Epithelial cell of esophagus (primary cell): ENCODE measurements at regions not wholly inside any gene's neighbourhood (a gene's known extent, or its start where the extent isn't known, plus 50 kb on each side); places are given as distances from the start of the nearest gene placed in this dataset.

Source experiments
- DNase-seq: peaks from one replicate; pipeline ENCODE4 v3.0.0; 2010; ENCODE audit warnings: low read depth
- H3K4me3 ChIP-seq: 2 replicates; pipeline ENCODE4 v1.5.1; 2011; ENCODE audit warnings: mild to moderate bottlenecking, low read length, control low read depth
- TF ChIP-seq, protein P1 (sequence below): IDR thresholded peaks from 2 replicates; pipeline ENCODE4 v1.5.1; 2011; ENCODE audit warnings: low read depth, mild to moderate bottlenecking, low read length, control low read depth, inconsistent platforms; ENCODE audit not compliant: insufficient read depth; ENCODE audit errors: missing control alignments

DNA sequence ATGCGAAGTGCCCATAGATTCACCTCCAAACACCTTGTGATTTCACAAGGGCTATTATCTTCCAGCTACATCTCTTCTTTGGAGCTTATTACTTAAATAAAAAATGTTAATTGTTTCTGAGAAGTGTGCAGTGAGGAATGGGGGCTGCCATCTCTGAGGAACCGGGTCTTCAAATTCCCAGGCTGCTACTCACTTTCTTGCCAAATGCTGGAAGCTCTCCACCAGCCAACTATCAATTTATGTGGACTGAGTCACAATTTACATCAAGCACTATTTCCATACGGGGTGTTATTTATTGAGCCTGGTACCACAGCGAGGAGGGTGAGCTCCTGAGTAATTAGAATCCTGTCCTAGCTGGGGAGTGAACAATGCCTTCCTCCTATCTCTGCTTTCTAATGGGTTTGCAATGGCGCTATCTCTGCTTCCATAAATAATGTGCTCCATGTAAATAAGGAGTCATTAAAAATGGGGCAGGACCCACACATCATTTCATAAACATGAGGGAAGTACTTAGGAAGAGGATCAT lies 898.3 kb downstream of the VRK1 start:
- H3K4me3 ChIP-seq: no peak overlapping the region
- TF ChIP-seq, protein P1, sequence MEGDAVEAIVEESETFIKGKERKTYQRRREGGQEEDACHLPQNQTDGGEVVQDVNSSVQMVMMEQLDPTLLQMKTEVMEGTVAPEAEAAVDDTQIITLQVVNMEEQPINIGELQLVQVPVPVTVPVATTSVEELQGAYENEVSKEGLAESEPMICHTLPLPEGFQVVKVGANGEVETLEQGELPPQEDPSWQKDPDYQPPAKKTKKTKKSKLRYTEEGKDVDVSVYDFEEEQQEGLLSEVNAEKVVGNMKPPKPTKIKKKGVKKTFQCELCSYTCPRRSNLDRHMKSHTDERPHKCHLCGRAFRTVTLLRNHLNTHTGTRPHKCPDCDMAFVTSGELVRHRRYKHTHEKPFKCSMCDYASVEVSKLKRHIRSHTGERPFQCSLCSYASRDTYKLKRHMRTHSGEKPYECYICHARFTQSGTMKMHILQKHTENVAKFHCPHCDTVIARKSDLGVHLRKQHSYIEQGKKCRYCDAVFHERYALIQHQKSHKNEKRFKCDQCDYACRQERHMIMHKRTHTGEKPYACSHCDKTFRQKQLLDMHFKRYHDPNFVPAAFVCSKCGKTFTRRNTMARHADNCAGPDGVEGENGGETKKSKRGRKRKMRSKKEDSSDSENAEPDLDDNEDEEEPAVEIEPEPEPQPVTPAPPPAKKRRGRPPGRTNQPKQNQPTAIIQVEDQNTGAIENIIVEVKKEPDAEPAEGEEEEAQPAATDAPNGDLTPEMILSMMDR: no peak
- DNase-seq: no peak

DNA sequence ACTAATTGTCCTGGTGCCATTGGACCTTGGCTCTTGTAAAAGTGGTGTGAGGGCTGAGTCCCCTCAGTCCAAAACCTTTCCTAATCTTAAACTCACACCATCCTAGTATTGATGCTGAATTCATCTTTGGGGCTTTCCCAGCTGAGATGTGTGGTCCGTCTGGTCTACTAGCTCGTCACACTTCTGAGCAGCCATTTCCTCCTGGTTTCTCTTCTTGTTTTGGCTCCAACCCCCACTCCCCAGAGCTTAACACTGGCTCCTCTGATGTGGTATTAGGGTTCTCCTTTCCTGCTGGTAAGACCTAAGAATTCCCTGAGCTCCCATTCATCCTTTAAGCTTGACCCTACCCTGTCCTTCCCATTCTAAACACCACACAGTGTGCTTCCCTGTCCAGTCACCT lies 900.6 kb downstream of the VRK1 start:
- no peak for DNase-seq

DNA sequence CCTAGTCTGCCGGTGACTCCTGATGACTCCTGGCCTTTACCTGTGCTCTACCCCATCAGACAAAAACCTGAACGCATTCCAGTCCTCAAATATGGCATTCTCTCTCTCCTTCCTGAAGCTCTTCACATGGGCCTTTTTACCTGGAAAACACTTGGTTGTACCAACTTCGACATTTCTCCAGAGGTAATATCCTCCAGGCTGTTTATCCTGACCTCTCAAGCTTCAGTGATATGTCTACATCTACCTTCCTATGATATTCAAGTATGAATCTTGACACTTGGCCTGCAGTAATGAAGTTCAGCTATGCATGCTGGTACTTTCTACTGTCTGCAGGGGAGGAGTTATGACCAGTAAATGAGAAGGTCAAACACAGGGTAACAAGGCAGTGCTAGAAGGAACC lies 901.8 kb downstream of the VRK1 start:
- TF ChIP-seq, protein P1: no peak
- no peak overlapping the region for H3K4me3 ChIP-seq
- DNase-seq: no peak

More for the DNA sequence above, 900.6 kb downstream of the VRK1 start:
- no peak overlapping the region for H3K4me3 ChIP-seq
- TF ChIP-seq, protein P1: no peak

DNA sequence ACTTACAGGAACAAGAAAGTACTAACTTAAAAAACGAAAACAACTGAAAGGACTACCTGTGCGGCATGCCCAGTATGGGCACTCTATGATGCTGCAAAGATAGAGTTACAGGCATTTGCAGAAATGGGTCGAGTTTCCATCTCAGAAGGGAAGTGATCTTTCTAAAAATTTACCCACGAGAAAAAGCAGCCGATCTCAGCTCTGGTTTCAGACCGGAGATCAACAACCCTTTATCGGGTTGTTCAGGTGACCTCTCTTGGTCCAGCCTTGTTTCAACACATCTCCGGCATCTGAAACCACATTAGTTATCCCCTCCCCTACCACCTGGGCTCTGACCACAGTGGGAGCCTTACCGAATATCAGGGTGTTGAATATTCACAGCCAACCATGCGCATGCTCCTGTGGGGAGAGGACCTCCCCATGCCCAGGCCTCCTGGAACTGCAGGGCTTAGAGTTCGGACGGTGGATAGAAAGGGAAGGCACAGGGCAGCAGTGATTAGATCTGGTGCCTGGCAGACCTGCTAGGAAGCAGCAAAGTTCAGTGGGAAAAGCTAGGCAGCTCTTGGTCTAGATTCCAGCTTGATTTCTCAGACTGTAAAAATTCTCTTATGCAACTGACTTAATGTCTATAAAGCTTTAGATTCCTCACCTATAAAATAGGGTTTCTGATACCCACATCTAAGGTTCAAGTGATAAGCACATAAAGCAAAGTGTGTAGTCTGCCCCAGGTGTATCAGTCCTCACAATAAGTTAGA lies 906.0 kb downstream of the VRK1 start:
- no peak overlapping the region for H3K4me3 ChIP-seq
- DNase-seq: no peak
- TF ChIP-seq, protein P1: no peak

DNA sequence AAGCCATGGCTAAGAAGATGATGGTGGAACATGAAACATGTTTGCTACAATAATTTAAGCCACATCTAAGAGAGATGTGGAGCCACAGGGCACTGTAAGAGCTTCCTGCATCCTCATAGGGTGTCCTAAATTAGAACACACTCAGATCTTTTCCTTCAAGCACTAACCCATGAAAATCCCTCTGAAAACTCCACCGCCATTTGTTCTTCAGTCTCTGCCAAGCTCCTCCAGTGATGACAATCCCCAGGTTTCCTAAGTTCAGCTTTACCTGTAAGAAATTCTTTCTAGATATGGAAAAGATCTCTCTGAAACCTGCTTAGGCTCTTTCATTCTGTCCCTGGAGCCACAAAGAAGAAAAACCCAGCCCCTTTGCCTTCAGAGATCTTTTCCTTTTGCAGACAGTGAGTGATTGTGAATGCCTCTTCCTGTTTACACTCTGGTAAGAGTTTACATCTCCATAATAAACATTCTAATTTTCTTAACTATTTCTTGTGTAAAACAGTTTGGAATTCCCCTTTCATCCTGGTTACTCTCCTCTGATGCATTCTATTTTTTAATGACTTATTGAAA lies 907.2 kb downstream of the VRK1 start:
- no peak for DNase-seq
- no peak overlapping the region for H3K4me3 ChIP-seq
- TF ChIP-seq, protein P1: no peak

DNA sequence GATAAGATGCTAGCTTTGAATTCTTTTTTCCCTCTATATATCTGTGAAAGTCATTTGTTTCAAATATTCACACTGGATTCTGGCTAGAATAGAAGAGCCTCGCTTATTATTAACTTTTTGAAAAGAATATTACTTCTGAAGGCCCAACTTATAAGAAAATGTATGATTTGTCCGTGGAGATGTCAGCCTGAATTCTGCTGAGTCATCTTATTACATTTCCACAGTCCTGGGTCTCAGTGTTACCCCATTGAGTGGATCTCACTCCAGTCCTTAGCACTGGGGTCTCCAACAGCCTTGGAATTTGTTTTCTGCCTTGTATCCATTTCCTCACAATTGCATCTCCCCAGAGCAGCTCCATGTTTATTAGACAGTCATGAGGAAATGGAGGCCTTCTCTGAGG lies 907.9 kb downstream of the VRK1 start:
- TF ChIP-seq, protein P1: no peak
- DNase-seq: no peak
- no peak overlapping the region for H3K4me3 ChIP-seq
